Dedifferentiated amniotic fluid mesenchymal stem cell (primary cell): ENCODE measurements at regions not wholly inside any gene's neighbourhood (a gene's known extent, or its start where the extent isn't known, plus 50 kb on each side); places are given as distances from the start of the nearest gene placed in this dataset.

Source experiments
- DNase-seq: peaks from one replicate; pipeline ENCODE4 v3.0.0-alpha.2; 2016; ENCODE audit errors: extremely low spot score

DNA sequence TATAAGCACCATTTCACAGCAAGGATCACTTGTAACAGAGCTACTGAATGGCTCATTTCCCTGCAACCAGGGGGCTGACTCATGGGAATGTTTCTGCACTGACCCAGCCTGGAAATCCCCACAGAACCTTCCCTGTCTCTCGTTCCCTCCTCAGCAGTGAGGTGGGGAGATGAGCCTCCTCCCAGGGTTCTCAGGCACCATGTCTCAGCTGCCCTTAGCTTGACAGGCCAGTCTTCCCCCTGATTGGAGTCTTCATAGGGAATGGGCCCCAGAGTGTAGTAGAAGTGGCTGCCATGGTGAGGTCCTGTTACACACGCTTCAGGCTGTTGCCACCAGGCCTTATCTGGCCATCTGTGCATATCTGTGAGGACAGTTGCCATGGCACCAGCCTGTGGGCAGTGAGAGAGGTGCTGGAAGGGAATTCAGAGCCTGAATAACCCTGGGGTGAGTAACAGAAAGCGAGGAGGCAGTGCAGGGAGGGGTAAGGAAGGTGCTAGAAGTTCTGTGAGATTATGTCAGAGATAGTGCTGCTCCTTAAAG, 324.4 kb downstream of the ENC1 start:
- DNase-seq = peak; percentile 81

DNA sequence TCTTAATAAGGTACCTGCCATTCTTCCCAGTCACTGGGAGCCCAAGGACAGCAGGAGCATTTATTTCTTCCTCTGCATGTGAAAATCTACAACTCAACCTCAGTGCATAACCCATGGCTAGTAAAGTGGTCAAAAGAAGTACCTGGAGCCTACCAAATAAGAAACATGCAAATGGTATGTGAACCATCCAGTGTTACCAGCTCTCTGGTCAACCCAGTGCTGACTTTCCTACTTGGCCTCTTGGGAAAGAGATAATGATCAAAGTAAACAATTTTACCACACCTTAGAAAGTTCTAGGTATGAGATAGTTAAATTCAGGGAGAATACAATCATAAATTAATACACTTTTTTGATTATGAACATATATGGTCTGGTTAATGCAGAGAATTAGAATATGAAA, 325.6 kb downstream of the ENC1 start:
- DNase-seq = no peak

DNA sequence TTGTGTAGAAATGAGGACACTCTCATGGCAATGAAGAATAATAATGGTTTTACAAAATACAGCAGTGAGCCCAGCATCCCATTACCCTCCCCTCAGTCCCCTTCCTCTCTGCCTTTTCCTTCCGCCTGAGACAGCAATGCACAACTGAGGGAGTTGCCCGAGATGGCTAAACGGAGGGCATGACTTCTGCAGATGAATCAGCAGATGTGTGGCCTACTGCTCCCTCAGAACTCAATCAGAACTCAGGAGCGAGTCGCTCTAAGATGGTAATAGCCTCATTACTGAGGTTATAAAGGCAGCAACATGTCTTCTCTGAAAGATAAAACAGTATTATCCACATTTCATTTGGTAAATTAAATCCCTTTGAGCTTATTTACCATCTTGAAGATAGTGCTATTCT, 326.6 kb downstream of the ENC1 start:
- no peak for DNase-seq

DNA sequence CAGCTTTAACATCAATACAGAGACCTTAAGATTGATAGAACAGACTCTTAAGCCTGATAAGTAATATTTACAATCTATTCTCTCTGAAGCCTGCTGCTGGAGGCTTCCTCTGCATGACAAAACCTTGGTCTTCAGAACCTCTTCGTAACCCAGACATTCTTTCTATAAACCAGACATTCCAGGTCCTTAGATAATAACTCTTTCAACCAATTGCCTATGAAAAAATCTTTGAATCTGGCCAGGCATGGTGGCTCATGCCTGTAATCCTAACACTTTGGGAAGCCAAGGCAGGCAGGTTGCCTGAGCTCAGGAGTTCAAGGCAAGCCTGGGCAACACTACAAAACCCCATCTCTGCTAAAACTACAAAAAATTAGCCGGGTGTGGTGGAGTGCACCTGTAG, 327.8 kb downstream of the ENC1 start:
- no peak for DNase-seq

DNA sequence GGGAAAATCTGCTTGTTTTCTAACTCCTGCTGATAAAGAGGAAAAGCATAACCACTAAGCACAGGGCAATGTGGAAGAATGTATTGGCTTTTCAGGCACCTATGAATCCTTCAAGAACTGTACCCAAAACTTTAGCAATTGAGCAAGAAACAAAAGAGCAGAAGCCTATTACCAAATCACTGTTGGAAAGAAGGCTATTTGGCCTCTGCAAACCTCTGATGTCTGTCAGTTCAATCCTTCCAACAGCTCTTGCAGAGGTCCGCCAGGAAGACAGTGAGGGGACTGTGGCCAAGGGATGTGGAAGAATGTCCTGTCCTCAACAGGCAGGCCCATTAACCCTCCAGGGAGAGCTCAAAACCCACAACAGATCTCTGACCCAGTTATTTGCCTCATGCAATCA, 328.6 kb downstream of the ENC1 start:
- no peak for DNase-seq

DNA sequence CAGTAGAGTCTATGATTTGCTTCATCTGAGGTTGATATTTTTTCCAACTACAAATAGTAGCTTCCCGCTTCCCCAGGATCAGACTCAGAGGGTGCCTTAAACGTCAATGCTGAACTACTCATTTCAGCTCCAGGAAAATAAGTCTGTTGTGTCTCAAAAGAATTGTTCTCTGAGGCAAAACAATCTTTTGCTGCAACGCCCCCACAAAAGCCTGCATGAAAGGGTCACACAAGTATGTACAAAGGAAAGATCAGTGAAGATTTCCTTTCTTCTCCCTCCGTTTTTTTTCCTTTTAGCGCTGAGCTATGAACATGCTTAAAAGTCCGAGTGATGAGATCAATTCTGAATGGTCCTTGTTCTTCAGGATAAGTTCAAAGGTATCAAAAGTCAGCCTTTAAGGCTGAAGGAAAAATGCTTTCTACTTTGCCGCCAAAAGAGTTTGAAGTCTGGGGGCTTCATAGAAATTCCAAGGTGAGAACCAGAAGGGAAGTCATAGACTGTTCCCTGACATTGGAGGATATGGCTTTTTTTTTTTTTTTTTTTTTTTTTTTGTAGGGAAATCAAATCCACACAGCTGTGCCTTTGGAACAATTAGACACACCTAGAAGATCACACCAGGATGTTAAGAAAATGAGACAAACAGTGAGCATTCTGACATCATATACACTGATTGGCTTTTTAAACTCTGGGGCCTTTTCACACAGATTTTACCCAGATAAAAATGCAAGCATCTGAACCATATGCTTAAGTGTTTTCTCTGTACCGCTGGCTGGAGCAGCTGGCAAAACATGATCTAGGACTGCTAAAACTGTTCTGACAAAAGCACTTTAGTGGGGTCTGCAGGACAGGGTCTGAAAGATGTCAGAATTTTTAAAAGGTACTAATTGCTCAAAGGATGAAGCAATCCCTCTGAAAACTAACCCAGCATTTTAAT, 329.3 kb downstream of the ENC1 start:
- DNase-seq = no peak

DNA sequence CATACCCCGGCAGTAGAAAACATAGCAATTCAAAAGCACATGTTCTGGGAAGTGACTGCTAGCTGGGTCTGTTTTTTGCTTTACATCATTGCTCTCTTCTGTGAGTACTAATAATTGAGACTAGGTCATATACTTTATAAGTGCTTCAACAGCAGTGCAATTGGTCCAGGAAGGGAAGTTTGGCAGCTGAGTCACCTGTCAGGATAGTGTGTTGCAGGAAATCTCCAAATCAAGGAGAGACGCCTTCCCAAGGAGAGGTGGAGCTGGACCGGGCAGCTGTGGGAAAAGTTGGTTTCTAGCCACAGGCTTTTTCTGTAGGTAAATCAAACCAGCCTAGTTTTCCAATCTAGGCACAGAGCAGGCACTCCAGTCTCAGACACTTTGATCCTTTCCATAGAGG, 330.1 kb downstream of the ENC1 start:
- DNase-seq = no peak

DNA sequence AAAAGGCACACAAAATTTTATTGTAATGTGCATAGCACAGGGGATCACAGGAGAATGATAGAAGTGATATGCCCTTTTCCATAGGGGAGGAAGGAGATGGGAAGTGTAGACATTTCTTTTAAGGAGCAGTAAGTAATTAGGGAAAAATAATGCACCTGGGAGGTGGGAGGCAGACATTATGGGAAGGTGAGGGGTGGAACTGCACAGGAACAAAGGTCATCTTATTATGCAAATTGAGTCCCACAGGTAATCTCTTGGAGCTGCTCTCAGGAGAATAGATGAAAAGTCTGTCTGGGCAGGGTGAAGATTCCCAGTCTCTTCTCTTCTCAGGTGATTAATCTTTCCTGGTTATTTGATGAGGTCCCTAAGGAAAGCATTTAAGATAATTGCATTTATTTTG, 331.5 kb downstream of the ENC1 start:
- DNase-seq = no peak

DNA sequence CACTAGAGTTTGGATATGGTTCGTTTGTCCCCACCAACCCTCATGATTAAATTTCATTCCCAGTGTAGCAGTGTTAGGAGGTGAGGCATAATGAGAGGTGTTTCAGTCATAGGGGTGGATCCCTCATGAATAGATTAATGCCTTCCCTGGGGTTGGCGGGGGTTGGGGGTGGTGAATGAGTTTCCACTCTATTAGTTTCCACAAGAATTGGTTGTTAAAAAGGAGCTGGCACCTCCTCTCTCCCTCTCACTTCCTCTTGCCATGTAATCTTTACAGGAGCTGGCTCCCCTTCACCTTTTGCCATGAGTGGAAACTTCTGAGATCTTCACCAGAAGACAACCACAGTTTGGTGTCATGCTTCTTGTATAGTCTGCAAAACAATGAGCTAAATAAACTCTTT, 333.7 kb downstream of the ENC1 start:
- no peak for DNase-seq

DNA sequence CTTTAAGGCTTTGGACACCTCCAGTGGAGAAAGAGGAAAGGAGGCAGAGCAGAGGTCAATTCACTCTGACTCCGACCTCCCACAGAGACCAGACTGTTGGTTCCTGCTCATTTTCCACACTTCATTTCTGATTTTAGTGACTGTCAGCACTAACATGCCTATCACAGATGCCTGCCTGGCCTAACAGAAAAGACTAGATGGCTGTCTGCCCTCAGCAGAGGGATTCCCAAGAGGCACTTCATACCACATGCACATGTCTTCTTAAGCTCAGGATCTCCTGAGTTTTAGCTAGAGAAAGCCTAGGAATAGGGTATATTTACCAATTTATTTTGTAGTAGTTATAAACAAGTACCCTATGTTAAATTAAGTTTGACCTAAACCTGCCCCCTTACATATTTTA, 336.0 kb downstream of the ENC1 start:
- DNase-seq = no peak

DNA sequence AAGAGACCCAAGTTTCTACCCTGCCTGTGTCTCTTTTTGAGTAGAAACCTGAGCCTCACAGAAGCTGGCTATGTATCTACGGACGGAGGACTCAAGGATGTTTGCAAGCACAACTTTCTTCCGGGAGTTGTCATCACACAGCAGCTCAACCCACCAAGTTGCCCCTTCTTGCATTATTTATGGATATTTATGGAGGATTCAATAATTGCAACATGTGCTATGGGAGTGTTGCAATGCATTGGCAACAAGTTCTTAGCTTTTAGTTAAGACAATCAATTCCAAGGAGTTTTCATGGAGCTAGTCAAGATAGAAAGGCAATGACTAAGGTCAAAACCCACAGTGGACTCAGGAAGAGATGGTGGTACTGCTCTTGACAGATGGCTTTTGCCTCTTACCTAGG, 336.9 kb downstream of the ENC1 start:
- no peak for DNase-seq

DNA sequence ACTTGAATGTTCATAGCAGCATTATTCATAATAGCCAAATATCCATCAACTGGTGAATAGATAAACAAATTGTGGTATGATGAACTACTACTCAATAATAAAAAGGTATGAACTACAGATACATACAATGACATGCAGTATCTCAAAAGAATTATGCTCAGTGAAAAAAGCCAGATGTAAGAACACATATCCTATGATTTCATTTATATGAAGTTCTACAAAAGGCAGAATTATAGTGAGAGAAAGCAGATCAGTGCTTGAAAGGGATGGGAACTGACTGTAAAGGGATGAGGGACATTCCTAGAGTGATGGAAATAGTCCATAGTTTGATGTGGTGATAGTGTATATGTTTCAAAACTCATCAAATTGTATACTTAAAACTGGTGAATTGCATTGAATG, 339.0 kb downstream of the ENC1 start:
- DNase-seq = no peak

DNA sequence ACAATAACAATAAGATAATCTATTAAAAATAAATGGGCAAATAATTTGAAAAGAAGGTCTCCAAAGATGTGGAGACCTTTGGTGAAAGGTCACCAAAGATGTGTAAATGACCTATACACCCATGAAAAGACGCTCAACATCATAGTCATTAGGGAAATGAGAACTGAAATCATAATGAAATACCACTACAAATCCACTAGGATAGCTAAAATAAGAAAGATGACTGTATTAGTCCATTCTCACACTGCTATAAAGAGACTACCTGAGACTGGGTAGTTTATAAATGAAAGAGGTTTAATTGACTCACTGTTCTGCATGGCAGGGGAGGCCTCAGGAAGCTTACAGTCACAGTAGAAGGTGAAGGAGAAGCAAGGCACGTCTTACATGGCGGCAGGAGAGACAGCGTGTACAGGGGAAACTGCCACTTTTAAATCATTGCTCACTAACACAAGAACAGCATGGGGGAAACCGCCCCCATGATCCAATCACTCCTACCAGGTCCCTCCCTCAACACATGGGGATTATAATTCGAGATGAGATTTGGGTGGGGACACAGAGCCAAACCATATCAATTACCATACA, 339.6 kb downstream of the ENC1 start:
- DNase-seq = no peak

DNA sequence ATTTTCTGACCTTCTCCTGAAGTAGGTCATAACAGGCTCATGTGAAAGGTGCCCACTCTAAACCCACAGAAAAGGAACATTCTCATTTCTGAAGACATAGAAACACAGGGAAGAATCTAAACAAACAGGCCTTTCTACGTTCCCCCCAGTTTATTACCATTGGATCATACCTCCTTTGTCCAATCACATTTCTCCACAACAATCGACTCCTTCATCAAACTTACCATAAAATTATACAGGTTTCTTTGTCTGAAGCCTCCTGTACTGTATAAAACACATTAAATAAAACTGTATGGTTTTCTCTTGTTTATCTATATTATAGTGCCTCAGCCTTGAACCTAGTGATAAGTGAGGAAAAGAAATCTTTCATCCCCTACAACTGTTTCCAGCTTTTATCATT, 340.7 kb downstream of the ENC1 start:
- no peak for DNase-seq

DNA sequence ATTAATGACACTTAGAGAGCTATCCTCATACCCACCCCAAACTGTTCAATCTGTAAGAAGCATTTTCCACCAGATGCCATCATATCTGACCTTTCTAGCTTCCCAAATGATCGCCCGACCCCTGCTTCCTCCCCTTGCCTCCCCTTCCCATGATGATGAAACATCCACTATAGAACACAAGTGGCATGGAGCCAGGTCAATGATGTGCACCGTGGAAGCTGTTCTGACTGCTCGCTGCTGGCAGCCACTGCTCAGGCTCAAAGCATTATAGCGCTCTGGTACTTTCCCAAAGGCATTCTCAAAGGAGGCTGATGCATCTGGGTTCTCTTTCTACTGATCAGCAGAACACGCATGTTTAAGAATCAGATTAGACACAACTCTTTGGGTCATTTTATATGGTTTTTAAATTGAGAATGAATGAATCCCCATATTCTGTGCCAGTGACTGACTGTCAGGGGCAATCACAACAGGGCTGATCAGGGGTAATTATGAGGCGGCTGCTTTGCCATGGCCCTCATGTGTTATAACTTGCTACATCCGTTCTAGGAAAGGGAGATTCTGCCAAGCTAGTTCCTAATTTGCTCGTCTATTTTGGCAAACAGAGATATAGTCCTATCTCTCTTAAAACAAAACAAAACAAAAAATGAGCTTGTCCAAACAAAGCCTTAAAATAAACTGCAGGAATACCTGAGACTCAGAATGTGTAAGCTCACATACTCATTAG, 343.7 kb downstream of the ENC1 start:
- no peak for DNase-seq

DNA sequence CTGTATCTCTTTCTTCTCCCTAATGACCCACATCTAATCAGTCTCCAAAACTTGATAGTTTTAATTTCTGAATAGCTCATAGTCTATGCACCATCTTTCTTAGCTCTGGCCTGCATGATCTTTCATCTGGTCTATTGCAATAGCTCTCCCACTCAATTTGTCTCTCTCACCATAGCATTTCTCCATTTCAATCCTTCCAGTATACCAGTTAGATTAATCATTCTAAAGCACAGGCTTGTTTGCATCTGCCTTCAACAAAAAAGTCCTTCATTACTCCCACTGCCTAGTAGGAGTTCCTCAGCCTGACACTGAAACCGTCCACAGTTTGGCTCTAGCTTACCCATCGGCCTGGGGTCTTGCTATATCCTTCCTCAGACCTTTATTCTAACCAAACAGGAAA, 344.9 kb downstream of the ENC1 start:
- DNase-seq = no peak

DNA sequence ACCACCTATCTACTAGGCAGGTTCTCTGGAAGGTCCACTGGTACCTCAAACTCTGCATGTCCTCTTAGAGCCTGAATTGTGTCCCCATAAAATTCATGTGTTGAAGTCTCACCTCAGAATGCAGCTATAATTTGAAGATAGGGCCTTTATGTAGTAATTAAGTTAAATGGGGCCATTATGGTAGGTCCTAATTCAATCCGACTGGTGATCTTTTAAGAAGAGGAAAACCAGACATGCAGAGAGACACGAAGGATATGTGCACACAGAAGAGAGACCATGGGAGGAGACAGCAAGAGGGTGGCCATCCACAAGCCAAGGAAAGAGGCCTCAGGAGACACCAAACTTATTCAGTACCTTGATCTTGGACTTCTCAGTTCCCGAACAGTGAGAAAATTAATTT, 345.4 kb downstream of the ENC1 start:
- DNase-seq = no peak

DNA sequence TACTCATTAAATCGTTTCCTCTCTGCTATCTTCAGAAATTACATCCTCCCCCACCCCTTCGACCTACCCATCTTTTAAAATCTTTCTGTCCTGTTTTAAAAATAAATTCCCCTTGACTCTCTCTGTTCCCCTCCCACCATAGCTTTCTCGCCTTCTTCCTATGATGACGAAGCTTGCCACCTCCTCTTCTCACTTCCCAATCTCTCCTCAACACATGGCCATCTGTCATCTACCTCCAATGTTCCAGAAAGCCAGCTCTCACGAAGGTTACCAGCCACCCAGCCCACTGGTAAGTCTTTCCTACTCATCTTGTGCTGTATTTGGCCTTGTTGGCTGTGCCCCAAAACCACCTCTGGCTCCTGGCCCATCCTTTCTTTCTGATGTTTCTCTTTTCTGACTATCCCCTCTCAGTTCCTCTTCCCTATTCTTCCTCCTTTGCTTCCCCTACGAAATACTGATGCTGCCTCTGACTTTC, 346.3 kb downstream of the ENC1 start:
- DNase-seq = no peak

DNA sequence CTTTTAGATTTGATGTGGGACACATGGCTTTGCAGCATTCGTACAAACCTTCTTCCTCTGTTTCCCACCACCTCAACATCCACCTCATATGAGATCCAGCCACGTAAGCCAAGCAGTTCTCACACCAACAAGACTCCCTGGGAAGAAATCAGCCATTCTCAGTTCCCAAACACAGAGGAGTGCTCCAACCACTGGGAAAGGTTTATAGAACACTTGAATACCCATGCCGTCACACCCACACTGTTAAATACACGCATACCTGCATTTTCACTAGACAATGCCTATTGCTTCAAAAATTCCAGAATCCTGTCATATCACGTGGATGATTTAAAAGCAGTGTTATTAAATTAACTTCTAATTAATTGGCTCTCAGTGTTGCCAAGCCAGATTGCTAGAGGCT, 347.3 kb downstream of the ENC1 start:
- no peak for DNase-seq

DNA sequence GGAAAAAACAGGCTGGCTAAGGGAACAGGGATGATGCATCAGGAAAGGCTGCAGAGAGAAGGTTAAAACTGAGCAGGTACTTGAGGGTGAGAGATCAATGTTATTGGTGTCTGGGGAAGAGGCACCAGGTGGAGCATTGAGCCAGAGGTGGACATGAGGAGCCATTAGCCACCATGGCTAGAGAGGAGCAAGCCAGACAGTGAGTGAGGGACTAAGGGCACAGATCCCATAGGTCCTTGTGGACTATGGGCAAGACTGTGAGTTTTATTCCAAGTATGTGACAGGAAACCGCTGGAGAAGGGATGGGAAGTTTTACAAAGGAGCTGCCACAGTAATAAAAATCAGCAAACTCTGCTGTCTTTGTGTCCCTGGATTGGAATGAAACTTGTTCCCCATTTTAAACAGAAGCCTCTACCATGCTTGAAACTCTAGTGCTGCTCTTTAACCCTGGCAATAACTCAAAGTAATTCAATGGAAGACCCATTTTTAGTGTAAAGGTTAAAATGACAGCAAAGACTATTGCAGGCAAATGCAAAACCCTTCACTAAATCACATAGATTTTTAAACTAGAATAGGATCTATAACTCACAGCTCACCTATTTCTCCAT, 349.8 kb downstream of the ENC1 start:
- DNase-seq = no peak

DNA sequence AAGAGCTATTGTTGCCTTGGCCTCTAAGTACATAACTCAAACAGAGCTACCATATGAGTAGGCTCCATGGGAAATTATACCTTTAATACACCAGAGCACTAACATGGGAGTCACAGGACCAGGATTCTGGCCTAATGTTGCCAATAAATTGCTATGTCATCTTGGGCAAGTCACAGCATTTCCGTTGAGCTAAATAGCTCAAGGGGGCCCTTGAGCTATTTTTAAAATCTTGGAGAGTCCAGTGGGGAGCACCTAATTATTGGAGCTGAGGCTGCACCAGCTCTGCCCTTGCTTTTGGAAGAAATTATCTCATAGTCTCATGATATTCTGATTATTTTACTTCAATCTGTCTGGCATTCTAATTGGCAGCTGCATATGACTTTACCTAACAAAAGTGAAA, 350.8 kb downstream of the ENC1 start:
- DNase-seq = no peak

DNA sequence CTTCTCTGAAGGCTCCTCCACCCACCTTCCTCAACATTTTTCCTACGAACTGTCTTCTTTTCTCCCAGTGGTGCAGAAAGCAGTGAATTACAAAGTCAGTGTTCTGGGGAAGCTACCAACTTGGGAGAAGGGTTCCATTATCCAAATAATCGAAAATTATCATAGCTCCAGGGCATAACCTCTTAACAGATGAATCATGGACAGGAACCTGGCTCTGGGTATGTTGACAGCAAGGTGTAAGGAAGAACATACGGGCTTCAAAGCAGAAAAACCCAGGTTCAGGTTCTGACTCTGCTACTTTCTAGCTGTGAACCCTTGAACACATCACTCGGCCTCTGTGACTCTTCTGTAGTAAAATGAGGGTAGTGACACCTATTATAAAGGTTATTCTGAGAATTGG, 351.3 kb downstream of the ENC1 start:
- no peak for DNase-seq
